WERI-Rb-1 (cell line): ENCODE measurements at regions not wholly inside any gene's neighbourhood (a gene's known extent, or its start where the extent isn't known, plus 50 kb on each side); places are given as distances from the start of the nearest gene placed in this dataset.

Experiments used
- DNase-seq: peaks from one replicate; pipeline ENCODE4 v3.0.0-alpha.2; 2020
- H3K27ac ChIP-seq: fragments of 250-450 bp; sonication (Bioruptor Pico); 2 replicates; pipeline ENCODE4 v1.5.1; 2020; ENCODE audit warnings: mild to moderate bottlenecking, moderate library complexity
- H3K27me3 ChIP-seq: fragments of 250-450 bp; sonication (Bioruptor Pico); 2 replicates; pipeline ENCODE4 v1.5.1; 2021; ENCODE audit warnings: mild to moderate bottlenecking, low read depth, moderate library complexity; ENCODE audit not compliant: insufficient read depth, severe bottlenecking
- H3K36me3 ChIP-seq: fragments of 250-450 bp; sonication (Bioruptor Pico); 2 replicates; pipeline ENCODE4 v1.5.1; 2020; ENCODE audit warnings: mild to moderate bottlenecking, moderate library complexity
- H3K4me3 ChIP-seq: 2 replicates; pipeline ENCODE4 v1.5.1; 2011; ENCODE audit warnings: low read depth, mild to moderate bottlenecking, control low read depth, low read length
- H3K9me3 ChIP-seq: fragments of 250-450 bp; sonication (Bioruptor Pico); 2 replicates; pipeline ENCODE4 v1.5.1; 2021; ENCODE audit warnings: mild to moderate bottlenecking, moderate library complexity; ENCODE audit not compliant: severe bottlenecking
- CTCF ChIP-seq: IDR thresholded peaks from 2 replicates; pipeline ENCODE4 v1.5.1; 2011; ENCODE audit warnings: low read depth, mild to moderate bottlenecking, control low read depth, inconsistent platforms, low read length

GRCh38 chr16:79897104-79897452 is 296.5 kb upstream of the MAF start:
- TF ChIP-seq CTCF, result no peak
- H3K4me3 ChIP-seq, result no peak overlapping the region
- H3K27ac ChIP-seq, result no peak overlapping the region
- no peaks in the 10 kb centered on the region for H3K9me3 ChIP-seq
- peaks cover 77% of the 10 kb centered on the region for H3K27me3 ChIP-seq
- DNase-seq, result no peak
- no peaks in the 10 kb centered on the region for H3K36me3 ChIP-seq

- TF ChIP-seq CTCF, result no peak
- Histone ChIP-seq H3K27ac (no peak overlapping the region), H3K4me3 (no peak overlapping the region), H3K27me3 (peaks cover 89% of the 10 kb centered on the region), H3K9me3 (no peaks in the 10 kb centered on the region), H3K36me3 (no peaks in the 10 kb centered on the region)
- no peak for DNase-seq
Observed at GRCh38 chr16:79895917-79896203, 295.3 kb upstream of the MAF start.

- Histone ChIP-seq H3K27ac (no peak overlapping the region), H3K27me3 (peaks cover 92% of the 10 kb centered on the region), H3K9me3 (no peaks in the 10 kb centered on the region), H3K36me3 (no peaks in the 10 kb centered on the region), H3K4me3 (no peak overlapping the region)
- TF ChIP-seq CTCF, result no peak
- DNase-seq, result no peak
Observed at GRCh38 chr16:79895053-79895916, 294.7 kb upstream of the MAF start.

GRCh38 chr16:79893445-79893844 is 292.9 kb upstream of the MAF start:
- Histone ChIP-seq H3K27ac (no peak overlapping the region), H3K36me3 (no peaks in the 10 kb centered on the region), H3K4me3 (no peak overlapping the region), H3K9me3 (no peaks in the 10 kb centered on the region), H3K27me3 (peaks cover 90% of the 10 kb centered on the region)
- no peak for TF ChIP-seq CTCF
- DNase-seq, result no peak

- Histone ChIP-seq H3K27ac (no peak overlapping the region), H3K27me3 (peaks cover 87% of the 10 kb centered on the region), H3K36me3 (no peaks in the 10 kb centered on the region), H3K4me3 (no peak overlapping the region), H3K9me3 (no peaks in the 10 kb centered on the region)
- TF ChIP-seq CTCF, result no peak
- no peak for DNase-seq
Observed at GRCh38 chr16:79892278-79892677, 291.7 kb upstream of the MAF start.

- no peak for DNase-seq
- Histone ChIP-seq H3K4me3 (no peak overlapping the region), H3K27me3 (peaks cover 79% of the 10 kb centered on the region), H3K9me3 (no peaks in the 10 kb centered on the region), H3K36me3 (no peaks in the 10 kb centered on the region), H3K27ac (no peak overlapping the region)
- no peak for TF ChIP-seq CTCF
Observed at GRCh38 chr16:79891458-79891857, 290.9 kb upstream of the MAF start.
